ENCODE measurements at regions not wholly inside any gene's neighbourhood (a gene's known extent, or its start where the extent isn't known, plus 50 kb on each side); places are given as distances from the start of the nearest gene placed in this dataset.

DNA sequence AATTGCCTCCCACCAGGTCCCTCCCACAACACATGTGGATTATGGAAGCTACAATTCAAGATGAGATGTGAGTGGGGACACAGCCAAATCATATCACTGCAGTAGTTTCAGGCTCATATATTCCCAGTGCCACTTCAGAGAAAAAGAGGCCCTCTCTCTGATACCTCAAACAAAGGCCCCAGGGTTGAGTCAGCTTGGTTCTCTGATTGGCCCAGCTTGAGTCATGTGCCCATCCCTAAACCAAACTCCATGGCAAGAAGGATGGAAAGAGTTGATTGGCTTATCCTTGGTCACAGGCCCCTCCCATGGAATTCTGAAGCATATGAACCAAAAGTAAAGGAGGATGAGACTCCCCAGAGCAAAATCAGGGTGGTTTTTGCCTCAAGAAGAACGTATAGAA is 75.9 kb upstream of the IRX6 start:
- H3K36me3 ChIP-seq (ENCODE audit: control insufficient read depth in 2 of 2, extremely low read depth in 1 of 2, insufficient read depth in 2 of 2, low read length in 2 of 2) = no peaks in the 10 kb centered on the region
- H4K20me1 ChIP-seq (ENCODE audit: control insufficient read depth, extremely low read depth, insufficient read depth, low read length) = no peaks in the 10 kb centered on the region
- no peak for FAIRE-seq
- no peaks in the 10 kb centered on the region for H3K9me3 ChIP-seq (ENCODE audit: control insufficient read depth, low read depth, low read length)
- H3K27me3 ChIP-seq (ENCODE audit: control insufficient read depth, extremely low read depth, insufficient read depth, low read length) = no peaks in the 10 kb centered on the region
- H3K4me3 ChIP-seq (ENCODE audit: control insufficient read depth in 2 of 3, extremely low read depth in 1 of 3, insufficient read depth in 2 of 3, low read depth in 1 of 3, low read length in 3 of 3) = no peak overlapping the region
- H3K4me2 ChIP-seq (ENCODE audit: control insufficient read depth, extremely low read depth, insufficient read depth, low read depth, low read length) = no peak overlapping the region
- dilution Hi-C loops (cut with MboI; ENCODE audit: extremely low pct_ligation_motif_present, low sequenced_read_pairs) = loop anchor here (10.0 kb wide), 1 partner anchor 63 kb away; no protein-coding TSS in a partner anchor
- no peaks in the 10 kb centered on the region for H3K79me2 ChIP-seq (ENCODE audit: control insufficient read depth, insufficient read depth, low read length)
- H2AFZ ChIP-seq (ENCODE audit: control insufficient read depth, low read length) = no peak overlapping the region
- H3K4me1 ChIP-seq (ENCODE audit: control insufficient read depth, extremely low read depth, insufficient read depth, low read length) = no peaks in the 10 kb centered on the region
- H3K9me1 ChIP-seq (ENCODE audit: control insufficient read depth, extremely low read depth, insufficient read depth, low read length) = no peaks in the 10 kb centered on the region
- no peak overlapping the region for H3K9ac ChIP-seq (ENCODE audit: control insufficient read depth, extremely low read depth, insufficient read depth, low read length)
- H3K27ac ChIP-seq (ENCODE audit: control insufficient read depth, insufficient read depth, low read length) = no peak overlapping the region
- TF ChIP-seq EZH2 (IDR thresholded peaks at IDR 0.05; ENCODE audit: low read length) = no peak
- TF ChIP-seq CTCF (optimal IDR thresholded peaks at IDR 0.05 in 1 of 3, IDR thresholded peaks at IDR 0.05 in 1 of 3, conservative IDR thresholded peaks at IDR 0.05 in 1 of 3; ENCODE audit: extremely low read depth in 1 of 3, insufficient read depth in 2 of 3, low read length in 3 of 3) = no peak
- no peak for DNase-seq (ENCODE audit: low read depth, low spot score)

GRCh38 chr16:55248494-55248893 is 75.5 kb upstream of the IRX6 start:
- dilution Hi-C loops (cut with MboI; ENCODE audit: extremely low pct_ligation_motif_present, low sequenced_read_pairs) = loop anchor here (10.0 kb wide), 1 partner anchor 64 kb away; no protein-coding TSS in a partner anchor

More at GRCh38 chr16:55248494-55248893, 75.5 kb upstream of the IRX6 start:
- H3K4me3 ChIP-seq (ENCODE audit: control insufficient read depth in 2 of 3, extremely low read depth in 1 of 3, insufficient read depth in 2 of 3, low read depth in 1 of 3, low read length in 3 of 3) = no peak overlapping the region
- no peaks in the 10 kb centered on the region for H3K27me3 ChIP-seq (ENCODE audit: control insufficient read depth, extremely low read depth, insufficient read depth, low read length)
- H3K36me3 ChIP-seq (ENCODE audit: control insufficient read depth in 2 of 2, extremely low read depth in 1 of 2, insufficient read depth in 2 of 2, low read length in 2 of 2) = no peaks in the 10 kb centered on the region
- H3K4me1 ChIP-seq (ENCODE audit: control insufficient read depth, extremely low read depth, insufficient read depth, low read length) = no peaks in the 10 kb centered on the region
- no peaks in the 10 kb centered on the region for H4K20me1 ChIP-seq (ENCODE audit: control insufficient read depth, extremely low read depth, insufficient read depth, low read length)
- no peak overlapping the region for H3K27ac ChIP-seq (ENCODE audit: control insufficient read depth, insufficient read depth, low read length)
- H3K9me3 ChIP-seq (ENCODE audit: control insufficient read depth, low read depth, low read length) = no peaks in the 10 kb centered on the region
- H3K9ac ChIP-seq (ENCODE audit: control insufficient read depth, extremely low read depth, insufficient read depth, low read length) = no peak overlapping the region
- TF ChIP-seq CTCF (optimal IDR thresholded peaks at IDR 0.05 in 1 of 3, IDR thresholded peaks at IDR 0.05 in 1 of 3, conservative IDR thresholded peaks at IDR 0.05 in 1 of 3; ENCODE audit: extremely low read depth in 1 of 3, insufficient read depth in 2 of 3, low read length in 3 of 3) (no peak), EZH2 (IDR thresholded peaks at IDR 0.05; ENCODE audit: low read length) (no peak)
- FAIRE-seq (no peak), DNase-seq (ENCODE audit: low read depth, low spot score) (no peak)
- no peaks in the 10 kb centered on the region for H3K9me1 ChIP-seq (ENCODE audit: control insufficient read depth, extremely low read depth, insufficient read depth, low read length)
- H3K4me2 ChIP-seq (ENCODE audit: control insufficient read depth, extremely low read depth, insufficient read depth, low read depth, low read length) = no peak overlapping the region
- no peak overlapping the region for H2AFZ ChIP-seq (ENCODE audit: control insufficient read depth, low read length)
- no peaks in the 10 kb centered on the region for H3K79me2 ChIP-seq (ENCODE audit: control insufficient read depth, insufficient read depth, low read length)
